Neural cell (in vitro differentiated cells): ENCODE measurements at regions not wholly inside any gene's neighbourhood (a gene's known extent, or its start where the extent isn't known, plus 50 kb on each side); places are given as distances from the start of the nearest gene placed in this dataset.

Source experiments
- EP300 ChIP-seq: fragments of 450-650 bp; conservative IDR thresholded peaks from 2 replicates; pipeline ENCODE4 v1.6.1; 2014; ENCODE audit warnings: antibody characterized with exemption, mild to moderate bottlenecking, moderate library complexity; ENCODE audit not compliant: poor library complexity, severe bottlenecking
- EZH2 ChIP-seq: fragments of 200-600, 300-800 bp; shearing (Covaris generic), sonication (generic); IDR thresholded peaks from 2 replicates; pipeline ENCODE4 v1.6.1; 2014; ENCODE audit warnings: antibody characterized with exemption, low read length, borderline replicate concordance, mild to moderate bottlenecking; ENCODE audit not compliant: insufficient read depth, poor library complexity, severe bottlenecking
- POLR2AphosphoS5 ChIP-seq: IDR thresholded peaks from 2 replicates; pipeline ENCODE4 v1.6.1; 2012
- RAD21 ChIP-seq: fragments of 450-650 bp; conservative IDR thresholded peaks from 2 replicates; pipeline ENCODE4 v1.6.1; 2014; ENCODE audit warnings: antibody characterized with exemption, mild to moderate bottlenecking, moderate library complexity
- SMC3 ChIP-seq: fragments of 450-650 bp; conservative IDR thresholded peaks from 2 replicates; pipeline ENCODE4 v1.6.1; 2014; ENCODE audit warnings: antibody characterized with exemption, mild to moderate bottlenecking, moderate library complexity; ENCODE audit not compliant: poor library complexity
- TF ChIP-seq, protein P1 (sequence below): fragments of 450-650 bp; IDR thresholded peaks from 2 replicates; pipeline ENCODE4 v1.5.1; 2014; ENCODE audit warnings: antibody characterized with exemption, mild to moderate bottlenecking, moderate library complexity; ENCODE audit not compliant: poor library complexity, severe bottlenecking
- TF ChIP-seq, protein P2 (sequence below): IDR thresholded peaks from 2 replicates; pipeline ENCODE4 v1.6.1; 2012; ENCODE audit warnings: borderline replicate concordance

DNA sequence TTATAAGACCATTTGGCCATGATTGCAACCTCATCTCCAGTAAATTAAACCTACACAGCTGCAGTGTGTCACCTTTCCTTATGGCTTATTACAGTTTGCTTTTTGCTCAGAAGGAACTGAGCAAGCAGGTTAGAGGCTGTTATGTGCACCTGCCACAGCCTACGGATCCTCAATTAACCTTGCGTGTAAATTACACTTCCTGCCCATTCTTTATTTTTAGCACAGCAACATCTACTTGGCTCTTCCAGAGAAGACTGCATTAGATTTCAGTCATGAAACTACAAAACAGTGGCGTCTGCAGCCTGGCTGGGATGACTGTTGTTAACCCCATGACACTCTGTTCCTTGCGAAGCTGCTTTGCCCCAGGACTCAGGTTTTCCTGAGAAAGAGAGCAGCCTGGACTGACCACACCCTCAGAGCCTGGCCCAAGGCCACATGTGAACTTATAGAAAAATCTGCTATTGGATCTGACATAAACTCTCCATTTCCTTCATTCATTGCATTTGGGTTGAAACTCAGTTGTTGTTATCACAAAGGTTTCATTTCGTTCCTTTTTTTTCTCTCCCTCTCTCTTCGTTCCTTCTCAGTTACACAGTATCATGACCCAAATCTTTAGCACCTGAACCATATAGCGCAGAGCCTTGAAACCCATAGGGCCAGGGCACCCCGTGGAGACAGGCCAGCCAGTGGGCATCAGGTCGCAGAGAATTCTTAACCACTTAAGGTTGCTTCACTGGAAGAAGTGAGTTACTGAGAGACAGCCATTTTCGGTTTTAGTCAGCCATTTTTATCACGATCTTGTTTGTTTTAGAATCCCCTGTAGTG lies 138.6 kb downstream of the PALM2AKAP2 start:
- TF ChIP-seq, protein P1, sequence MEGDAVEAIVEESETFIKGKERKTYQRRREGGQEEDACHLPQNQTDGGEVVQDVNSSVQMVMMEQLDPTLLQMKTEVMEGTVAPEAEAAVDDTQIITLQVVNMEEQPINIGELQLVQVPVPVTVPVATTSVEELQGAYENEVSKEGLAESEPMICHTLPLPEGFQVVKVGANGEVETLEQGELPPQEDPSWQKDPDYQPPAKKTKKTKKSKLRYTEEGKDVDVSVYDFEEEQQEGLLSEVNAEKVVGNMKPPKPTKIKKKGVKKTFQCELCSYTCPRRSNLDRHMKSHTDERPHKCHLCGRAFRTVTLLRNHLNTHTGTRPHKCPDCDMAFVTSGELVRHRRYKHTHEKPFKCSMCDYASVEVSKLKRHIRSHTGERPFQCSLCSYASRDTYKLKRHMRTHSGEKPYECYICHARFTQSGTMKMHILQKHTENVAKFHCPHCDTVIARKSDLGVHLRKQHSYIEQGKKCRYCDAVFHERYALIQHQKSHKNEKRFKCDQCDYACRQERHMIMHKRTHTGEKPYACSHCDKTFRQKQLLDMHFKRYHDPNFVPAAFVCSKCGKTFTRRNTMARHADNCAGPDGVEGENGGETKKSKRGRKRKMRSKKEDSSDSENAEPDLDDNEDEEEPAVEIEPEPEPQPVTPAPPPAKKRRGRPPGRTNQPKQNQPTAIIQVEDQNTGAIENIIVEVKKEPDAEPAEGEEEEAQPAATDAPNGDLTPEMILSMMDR = no peak
- TF ChIP-seq RAD21 (no peak), EP300 (no peak), POLR2AphosphoS5 (no peak), EZH2 (no peak), SMC3 (no peak)
- TF ChIP-seq, protein P2, sequence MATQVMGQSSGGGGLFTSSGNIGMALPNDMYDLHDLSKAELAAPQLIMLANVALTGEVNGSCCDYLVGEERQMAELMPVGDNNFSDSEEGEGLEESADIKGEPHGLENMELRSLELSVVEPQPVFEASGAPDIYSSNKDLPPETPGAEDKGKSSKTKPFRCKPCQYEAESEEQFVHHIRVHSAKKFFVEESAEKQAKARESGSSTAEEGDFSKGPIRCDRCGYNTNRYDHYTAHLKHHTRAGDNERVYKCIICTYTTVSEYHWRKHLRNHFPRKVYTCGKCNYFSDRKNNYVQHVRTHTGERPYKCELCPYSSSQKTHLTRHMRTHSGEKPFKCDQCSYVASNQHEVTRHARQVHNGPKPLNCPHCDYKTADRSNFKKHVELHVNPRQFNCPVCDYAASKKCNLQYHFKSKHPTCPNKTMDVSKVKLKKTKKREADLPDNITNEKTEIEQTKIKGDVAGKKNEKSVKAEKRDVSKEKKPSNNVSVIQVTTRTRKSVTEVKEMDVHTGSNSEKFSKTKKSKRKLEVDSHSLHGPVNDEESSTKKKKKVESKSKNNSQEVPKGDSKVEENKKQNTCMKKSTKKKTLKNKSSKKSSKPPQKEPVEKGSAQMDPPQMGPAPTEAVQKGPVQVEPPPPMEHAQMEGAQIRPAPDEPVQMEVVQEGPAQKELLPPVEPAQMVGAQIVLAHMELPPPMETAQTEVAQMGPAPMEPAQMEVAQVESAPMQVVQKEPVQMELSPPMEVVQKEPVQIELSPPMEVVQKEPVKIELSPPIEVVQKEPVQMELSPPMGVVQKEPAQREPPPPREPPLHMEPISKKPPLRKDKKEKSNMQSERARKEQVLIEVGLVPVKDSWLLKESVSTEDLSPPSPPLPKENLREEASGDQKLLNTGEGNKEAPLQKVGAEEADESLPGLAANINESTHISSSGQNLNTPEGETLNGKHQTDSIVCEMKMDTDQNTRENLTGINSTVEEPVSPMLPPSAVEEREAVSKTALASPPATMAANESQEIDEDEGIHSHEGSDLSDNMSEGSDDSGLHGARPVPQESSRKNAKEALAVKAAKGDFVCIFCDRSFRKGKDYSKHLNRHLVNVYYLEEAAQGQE = no peak
